ENCODE measurements at regions not wholly inside any gene's neighbourhood (a gene's known extent, or its start where the extent isn't known, plus 50 kb on each side); places are given as distances from the start of the nearest gene placed in this dataset.
A peak's percentile ranks its signal among the peaks of the same experiment; 100 is the strongest.

DNA sequence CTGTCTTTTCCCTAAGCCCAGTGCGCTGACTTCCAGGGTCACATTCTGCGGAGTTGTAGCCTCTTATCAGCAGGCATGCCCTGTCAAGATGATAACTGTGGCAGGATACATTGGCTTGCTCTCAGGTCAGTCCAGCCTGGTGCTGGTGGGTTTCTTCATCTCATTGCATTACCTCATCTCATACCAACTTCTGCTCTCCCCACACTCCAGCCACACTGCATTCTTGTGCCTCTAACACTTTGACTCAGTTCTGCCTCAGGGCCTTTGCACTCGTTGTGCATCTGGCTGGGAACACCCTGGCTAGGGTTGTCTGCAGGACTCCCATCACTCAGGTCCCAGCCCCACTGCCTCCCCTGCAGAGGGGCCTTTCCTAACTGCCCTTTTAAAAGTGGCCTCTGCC is 110.3 kb upstream of the BACH2 start:
- DNase-seq (ENCODE audit: low read depth in 4 of 4, low spot score in 2 of 4): no peak

DNA sequence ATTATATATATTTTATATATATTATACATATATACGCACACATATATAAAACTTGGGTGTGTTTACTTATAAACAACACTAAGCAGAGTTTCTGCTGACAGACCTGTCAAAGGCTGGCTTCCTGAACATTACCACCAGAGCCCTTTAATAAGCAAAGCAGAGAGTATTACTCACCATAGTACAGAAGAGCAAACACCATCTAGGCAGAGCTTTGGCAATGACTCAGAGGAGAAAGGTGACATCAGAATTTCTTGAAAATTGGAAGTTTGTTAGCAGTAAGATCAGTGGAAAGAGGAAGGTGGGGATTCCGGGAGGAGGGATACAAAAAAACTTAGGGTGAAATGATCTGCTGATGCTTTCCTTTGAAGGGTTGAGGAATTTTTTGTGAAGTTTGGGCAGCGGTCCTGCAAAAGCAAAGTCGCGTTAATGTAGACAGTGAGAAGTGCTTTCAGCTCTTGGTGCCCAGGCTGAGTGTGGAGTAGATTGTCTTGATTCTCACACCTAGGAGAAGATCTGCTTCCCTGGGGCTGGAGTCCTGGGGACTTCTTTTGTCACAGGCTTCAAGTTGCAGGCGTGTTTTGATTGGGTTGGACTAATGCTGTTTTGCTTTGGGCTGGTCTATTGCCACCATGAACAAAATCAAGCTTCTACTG is 109.6 kb upstream of the BACH2 start:
- no peak for DNase-seq (ENCODE audit: low read depth in 4 of 4, low spot score in 2 of 4)

DNA sequence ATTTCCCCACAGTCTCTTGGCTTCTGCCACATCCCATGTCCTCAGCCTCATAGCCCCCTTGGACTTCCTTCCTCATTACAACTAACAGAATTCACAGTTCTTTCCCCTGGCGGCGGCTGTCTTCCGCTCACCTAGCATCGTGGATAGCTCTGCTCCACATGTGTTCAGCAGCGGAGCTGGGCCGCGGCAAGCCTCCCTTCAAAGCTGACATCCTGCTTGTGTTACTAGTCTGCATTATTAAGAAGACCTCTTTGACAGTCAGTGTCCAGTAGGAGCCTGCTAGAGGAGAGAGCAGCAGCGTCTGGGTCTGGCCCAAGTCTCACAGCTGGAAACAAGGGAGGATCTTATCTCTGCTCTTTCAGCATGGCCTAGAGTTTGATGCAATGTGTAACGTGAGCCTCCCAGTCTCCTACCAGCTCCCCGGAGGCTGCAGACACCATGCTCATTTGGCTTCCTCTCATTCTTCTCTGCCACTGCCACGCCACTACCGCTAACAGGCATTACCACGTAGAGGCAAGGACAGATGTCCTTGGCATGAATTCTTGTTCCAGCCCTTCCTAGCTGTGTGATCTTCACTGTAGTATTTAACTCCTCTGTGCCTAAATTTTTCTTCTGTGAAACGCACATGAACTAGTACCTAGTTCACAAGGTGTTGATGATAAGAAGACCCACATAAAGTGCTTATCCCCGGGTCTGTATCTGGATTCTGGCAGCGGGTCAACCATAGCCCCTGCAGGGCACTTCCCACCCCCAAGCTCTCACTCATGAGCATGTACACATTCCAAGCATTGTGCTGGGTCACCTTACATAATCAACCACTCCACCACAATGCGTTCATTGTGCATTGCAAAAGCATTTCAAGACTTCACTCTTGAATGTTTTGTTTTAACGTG is 107.1 kb upstream of the BACH2 start:
- no peak for DNase-seq (ENCODE audit: low read depth in 4 of 4, low spot score in 2 of 4)

- no peak for DNase-seq (ENCODE audit: low read depth in 4 of 4, low spot score in 2 of 4)
These were observed 106.2 kb upstream of the BACH2 start for GRCh38 chr6:90402831-90403192.

DNA sequence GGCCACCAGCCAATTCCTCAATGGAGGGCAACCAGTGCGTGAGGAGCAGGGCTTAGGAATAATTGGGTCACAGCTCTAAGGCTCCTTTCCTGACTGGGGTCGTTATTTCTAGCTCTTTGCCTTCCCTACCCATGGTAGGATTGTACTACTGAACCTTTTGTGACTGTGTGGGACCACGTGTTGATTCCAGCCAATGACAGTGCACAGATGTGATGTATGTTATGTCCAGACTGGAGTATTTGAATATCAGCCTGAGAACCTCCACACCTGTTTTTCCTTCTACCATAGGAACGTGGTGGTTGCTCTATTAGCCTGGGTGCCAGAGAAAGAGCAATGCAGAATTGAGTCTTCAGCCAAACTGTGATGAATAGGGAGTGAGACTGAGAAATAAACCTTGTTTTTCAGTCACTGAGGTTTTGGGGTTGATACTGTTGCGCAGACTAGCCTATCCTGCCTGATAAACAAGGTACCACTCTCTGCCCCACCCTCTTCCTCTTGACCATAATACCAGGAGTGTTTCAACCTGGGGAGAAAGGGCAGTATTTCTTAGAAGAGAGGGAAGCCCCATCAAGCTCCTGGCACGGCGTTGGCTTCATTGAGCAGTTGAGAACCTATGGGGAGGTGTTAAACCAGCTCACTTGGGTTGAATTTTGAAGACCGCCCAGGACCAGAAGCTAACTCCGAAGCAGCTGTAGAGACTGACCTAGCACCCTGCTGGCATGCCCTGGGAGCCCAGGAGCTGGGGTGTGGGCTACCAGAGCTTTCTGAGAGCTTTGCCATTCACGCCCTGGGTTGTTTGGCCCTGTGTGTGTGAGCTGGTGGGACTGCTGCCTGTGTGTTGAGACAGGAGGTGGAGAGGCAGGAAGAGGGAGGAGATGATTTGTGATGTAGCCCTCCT is 105.5 kb upstream of the BACH2 start:
- DNase-seq (ENCODE audit: low read depth in 4 of 4, low spot score in 2 of 4): no peak

- no peak for DNase-seq (ENCODE audit: low read depth in 4 of 4, low spot score in 2 of 4)
These were observed 103.3 kb upstream of the BACH2 start for GRCh38 chr6:90399970-90400369.

DNA sequence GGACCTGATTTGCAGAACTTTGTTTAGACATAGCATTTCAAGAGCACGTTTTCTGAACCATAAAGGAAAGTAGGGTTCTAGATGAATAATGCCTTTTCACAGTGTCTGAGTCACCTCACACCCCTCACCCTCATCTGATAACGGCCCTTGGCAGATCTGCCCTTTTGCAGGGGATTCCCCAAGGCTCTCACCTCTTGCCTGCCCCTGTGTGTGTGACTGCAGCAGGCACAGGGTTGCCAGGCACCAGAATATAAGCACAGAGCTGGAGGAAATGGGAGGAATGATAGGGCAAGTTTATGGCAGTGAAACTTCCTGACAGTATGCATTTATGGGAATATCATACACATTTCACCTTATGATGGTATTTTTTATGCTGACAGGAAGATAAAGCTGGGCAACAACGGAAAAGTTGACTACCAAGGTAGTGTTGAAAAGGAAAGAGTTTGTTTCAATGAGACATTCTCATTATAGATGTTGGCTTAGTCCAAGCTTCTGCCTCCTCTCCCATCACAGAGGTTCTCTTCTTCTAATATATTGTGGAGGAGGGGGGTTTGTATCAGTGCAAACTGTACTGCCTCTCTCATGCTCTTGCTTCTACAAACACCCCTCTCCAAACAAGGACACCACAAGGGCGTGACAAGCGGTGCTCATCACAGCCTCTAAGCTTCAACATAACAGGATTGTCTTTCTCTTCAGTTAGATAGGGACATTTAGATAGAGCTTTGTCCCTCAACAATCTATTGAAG is 101.5 kb upstream of the BACH2 start:
- no peak for DNase-seq (ENCODE audit: low read depth in 4 of 4, low spot score in 2 of 4)

DNA sequence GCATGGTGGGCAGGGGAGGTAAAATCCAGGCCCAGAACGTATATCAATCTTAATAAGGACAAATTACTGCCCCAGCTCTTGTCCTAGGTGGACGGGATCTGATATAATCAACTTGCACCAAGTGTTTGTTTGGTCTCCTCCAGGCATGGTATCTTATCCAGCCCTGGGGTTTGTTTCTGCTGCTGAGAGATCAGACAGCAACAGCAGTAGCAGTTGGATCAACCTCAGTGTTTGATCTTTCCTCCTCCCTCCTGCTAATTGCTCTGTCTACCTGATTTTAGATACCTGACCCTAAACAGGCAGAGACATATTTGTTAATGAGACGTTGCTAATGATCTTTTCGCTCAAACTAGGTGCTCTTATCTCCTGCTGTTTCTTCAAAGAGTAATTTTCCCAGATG is 100.4 kb upstream of the BACH2 start:
- DNase-seq (ENCODE audit: low read depth in 4 of 4, low spot score in 2 of 4): no peak

DNA sequence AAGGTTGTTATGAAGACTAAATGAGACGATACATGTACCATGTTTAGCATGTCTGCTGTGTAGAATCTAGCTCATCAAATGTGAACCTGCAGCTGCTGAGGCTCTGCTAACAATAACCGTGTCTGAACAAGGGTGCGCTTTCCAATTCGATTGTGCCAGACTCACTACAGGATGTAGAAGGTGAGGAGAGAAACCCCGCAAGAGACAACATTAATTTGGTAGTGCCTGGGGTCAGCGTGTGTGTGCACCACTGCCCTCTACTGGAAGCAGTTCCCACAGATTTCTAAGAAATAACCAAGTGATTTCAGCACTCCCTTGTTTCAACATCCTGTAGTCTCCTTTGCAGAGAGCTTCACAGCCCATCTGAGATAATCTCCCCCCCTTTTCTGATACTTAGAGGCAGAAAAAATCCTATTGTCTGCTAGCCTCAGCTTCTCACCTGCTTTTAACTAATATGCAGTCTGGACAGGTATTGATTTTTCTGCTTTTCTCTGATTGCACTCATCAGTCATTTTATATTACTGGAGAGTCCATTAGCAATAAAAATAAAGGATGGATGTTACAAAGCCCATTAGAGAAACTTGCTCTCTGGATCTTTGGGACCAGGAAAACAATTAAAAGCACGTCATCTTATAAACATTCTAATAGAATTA is 96.7 kb upstream of the BACH2 start:
- peak in 1 of 4 donors; percentile 46 for DNase-seq (ENCODE audit: low read depth in 4 of 4, low spot score in 2 of 4)

DNA sequence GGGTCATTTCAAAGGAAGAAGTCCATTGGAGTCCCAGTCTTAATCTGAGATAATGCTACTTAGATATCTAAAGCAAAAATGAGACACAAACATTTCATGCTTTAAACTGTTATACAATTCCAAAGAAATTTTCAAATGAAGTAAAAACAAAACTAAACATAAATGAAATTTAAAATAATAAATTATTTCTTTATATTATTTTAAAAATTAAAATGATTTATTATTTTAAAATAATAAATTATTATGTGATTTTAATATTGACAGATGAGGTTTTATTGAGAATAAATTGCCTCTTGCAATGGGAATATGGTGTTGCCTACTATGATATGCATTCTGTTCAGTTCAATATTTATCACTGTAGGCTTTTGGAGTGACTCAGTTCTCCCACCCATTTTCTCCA is 93.7 kb upstream of the BACH2 start:
- DNase-seq (ENCODE audit: low read depth in 4 of 4, low spot score in 2 of 4): no peak

GRCh38 chr6:90388395-90388794 is 91.8 kb upstream of the BACH2 start:
- DNase-seq (ENCODE audit: low read depth in 4 of 4, low spot score in 2 of 4): no peak

- DNase-seq (ENCODE audit: low read depth in 4 of 4, low spot score in 2 of 4): no peak
These were observed 91.2 kb upstream of the BACH2 start for GRCh38 chr6:90387826-90388225.

DNA sequence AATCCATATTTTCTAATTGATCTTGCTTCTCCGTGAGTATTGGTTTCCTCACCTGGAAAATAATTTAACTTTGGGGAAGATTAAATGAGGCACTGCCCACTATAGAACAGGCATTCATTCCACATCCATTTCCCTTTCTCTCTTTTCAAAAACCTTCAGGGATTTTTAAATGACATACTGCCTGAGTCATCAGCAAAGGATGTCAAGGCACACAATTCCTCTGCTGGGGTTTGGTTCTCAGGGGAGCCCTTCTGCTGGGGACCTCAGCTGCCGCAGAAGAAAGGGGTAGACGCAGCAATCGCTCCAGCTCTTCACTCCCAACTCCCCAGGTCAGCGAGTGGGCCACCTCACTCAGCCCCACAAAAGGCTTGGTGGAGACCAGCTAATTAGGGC is 90.7 kb upstream of the BACH2 start:
- DNase-seq (ENCODE audit: low read depth in 4 of 4, low spot score in 2 of 4): no peak

DNA sequence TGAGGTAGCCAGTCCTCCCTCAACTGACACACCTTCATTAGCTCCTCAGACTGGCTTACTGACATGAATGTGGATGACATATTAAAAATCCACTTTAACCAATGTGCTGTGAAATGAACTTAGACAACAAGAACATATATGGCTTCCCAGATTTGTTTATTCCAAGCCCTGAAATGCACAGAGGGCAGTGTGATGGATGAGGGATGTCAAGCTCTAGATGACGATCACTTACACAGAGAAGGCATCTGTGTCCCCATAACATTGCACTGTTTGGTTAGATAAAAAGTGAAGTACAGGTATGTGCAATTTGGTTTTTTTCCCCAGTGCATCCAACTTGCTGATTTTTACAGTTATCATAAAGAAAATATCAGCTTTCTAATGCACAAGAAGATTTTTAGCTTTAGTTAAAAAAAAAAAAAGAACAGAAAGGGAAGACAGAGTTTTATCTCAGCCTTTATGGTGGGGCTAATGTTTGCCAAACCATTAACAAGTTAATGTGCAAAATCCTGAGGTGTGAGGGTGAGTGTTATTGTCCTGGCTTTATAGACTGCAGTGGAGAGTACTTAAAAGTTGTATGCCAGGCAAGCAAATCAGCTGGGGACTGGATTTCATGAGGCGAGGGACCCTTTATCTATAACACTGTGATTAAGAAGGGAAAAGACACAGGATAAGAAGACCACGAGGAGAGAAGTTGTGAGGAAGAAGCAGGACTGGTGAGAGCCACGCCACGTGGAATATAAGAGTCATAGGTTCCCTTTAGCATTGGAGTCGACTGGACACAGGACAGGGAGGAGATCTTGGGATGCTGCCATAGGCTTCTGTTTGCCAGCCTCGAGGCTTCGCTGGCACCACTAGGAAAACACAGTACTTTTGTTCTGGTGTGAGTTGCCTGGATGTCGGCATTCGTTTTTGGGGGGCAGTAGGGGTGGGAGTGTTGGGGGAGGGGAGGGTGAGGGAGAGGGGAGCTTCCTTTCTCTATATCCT is 90.0 kb upstream of the BACH2 start:
- no peak for DNase-seq (ENCODE audit: low read depth in 4 of 4, low spot score in 2 of 4)

DNA sequence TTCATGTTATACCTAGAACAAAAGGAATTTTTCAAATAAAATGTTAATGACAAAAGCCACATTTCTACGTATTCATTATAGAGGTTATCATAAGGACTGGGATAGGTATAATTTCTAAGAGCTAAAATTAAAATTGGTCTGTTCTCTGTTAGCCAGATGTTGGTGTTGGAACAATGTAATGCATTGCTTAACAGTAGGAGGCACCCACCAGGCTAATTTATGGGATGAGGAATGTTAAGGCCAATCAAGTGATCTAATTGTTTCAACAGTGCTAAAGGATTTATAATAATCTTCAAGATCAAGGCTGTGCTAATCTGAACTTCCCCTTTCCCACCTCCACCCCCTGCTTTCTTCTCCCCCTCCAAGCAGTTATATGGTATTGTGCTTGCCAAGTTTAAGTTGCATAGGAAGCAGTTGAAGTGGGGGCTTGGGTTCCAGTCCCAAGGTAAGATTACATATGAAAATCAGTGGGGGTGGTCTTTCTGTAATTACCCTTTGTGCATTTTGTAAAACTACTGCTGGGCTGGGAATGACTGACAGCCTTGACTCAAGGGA is 89.2 kb upstream of the BACH2 start:
- no peak for DNase-seq (ENCODE audit: low read depth in 4 of 4, low spot score in 2 of 4)

- DNase-seq (ENCODE audit: low read depth in 4 of 4, low spot score in 2 of 4): no peak
These were observed 88.1 kb upstream of the BACH2 start for GRCh38 chr6:90384720-90385119.

DNA sequence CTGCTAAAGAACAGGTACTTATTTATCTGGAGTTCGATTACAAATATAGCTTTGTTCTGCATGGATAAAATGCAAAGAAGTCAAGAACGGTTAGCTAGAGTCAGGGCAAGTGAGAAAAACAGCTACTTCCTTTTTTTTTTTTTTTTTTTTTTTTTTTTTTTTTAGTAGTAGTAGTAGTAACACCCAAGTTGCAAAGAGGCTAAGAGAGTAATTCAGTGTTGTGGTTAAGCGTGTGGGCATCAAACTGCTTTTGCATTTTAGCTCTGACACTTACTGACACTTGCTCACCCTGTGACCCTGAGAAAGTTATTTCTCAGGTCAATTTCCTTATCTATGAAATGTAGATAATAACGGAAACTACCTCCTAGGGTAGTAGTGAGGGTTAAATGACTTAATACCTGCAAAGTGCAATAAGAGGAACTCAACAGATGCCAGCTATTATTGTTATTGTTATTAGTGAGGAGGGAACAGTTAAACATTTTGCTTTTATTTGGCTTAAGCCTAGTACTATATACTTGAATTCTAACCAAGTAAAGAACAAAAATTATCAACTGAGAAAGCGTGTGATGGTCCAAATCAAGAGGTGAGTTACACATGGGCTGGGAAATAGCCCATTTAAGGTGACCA is 86.7 kb upstream of the BACH2 start:
- no peak for DNase-seq (ENCODE audit: low read depth in 4 of 4, low spot score in 2 of 4)

- DNase-seq (ENCODE audit: low read depth in 4 of 4, low spot score in 2 of 4): no peak
These were observed 86.1 kb upstream of the BACH2 start for GRCh38 chr6:90382760-90383159.

Data from left renal cortex interstitium (tissue), 4 donors.